ENCODE measurements at regions not wholly inside any gene's neighbourhood (a gene's known extent, or its start where the extent isn't known, plus 50 kb on each side); places are given as distances from the start of the nearest gene placed in this dataset.
"Not testable (repeated sequence)": the region's sequence is repeated elsewhere in the genome, so short reads cannot be mapped to it uniquely, and the experiment has no call there.

DNA sequence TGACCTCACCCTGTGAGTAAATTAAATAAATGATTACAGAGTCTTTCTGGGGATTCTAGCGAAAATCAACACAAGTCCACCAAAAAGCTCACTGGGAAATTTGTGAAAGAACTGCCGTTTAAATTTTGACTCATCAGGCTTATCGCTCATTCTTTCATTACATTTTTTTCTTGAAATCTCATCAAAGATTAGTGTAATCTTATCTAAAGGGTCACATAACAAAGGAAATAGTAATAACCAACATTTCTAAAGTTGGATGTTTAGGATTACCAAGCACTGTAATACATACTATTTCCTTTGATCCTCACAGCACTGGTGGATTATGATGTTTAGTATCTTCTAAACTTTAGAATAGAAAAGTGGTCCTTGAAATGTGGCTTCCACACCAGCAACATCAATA lies 111.1 kb upstream of the CBLB start:
- DNase-seq (ENCODE audit: low read depth) = no peak

- DNase-seq (ENCODE audit: low read depth) = no peak
These were observed 113.4 kb upstream of the CBLB start for GRCh38 chr3:105982207-105982606.

DNA sequence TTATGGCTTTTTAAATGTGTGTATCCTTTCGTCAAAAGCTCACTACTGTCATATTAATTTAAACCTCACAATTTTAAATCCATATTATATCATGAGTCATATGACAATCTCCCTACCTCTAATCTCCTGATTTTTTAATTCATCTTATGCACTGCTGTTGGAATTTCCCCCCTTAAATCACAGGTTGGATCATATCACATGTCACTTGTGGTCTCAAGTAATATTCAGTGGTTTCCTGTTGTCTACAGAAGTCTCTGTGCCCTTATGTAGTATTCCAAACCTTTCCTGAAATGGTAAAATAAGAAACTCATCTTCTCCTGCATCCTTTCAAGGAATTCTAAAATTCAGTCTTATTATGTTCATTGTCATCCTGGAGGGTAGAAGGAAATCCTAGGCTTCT lies 116.0 kb upstream of the CBLB start:
- DNase-seq (ENCODE audit: low read depth) = no peak

- DNase-seq (ENCODE audit: low read depth) = not testable (repeated sequence)
These were observed 117.5 kb upstream of the CBLB start for GRCh38 chr3:105986343-105986742.

DNA sequence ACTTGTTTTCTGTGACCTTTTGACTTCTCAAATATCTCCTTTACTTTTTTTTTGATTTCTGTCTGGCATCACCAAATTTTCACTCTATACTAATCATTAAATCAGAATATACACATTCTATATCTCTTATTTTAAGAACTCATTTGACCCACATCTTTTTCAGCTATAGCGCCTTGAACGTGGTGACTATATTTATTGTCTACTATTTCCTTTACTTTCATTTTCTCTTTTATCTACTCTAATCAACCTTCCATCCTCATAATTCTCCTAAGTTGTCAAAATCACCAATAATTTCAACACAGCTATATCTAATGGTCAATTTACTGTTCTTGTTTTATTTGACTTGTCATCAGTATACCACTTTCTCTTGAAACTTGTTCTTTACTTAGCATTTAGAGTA lies 119.0 kb upstream of the CBLB start:
- DNase-seq (ENCODE audit: low read depth) = no peak

DNA sequence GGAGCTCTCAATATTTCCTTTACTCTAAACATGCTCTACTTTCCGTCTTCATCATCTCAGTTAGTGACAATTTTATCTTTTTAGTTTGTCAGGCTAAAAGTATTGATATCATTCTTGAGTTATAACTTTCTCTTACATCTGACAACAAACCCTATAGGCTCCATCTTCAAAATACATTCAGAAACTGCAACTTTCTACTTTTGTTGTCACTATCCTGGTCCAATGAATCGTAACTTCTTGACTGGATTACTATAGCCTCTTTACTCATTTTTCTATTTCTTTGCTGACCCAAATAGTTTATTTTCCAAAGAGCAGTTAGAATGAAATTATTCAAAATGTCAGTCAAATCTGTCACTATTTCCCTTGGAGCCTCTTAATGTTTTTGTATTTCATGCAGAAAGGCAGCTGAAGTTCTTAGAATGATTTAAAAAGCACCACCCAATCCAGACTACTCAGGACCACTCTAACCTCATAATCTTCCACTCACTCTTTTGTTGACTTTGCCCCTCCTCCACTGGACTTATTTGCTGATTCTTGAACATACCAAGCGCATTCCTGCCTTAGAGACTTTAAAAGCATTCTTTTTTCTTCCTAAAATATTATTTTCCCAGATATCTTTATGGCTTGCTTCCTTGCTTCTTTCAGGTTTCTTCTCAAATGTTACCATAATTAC lies 119.9 kb upstream of the CBLB start:
- DNase-seq (ENCODE audit: low read depth) = no peak

DNA sequence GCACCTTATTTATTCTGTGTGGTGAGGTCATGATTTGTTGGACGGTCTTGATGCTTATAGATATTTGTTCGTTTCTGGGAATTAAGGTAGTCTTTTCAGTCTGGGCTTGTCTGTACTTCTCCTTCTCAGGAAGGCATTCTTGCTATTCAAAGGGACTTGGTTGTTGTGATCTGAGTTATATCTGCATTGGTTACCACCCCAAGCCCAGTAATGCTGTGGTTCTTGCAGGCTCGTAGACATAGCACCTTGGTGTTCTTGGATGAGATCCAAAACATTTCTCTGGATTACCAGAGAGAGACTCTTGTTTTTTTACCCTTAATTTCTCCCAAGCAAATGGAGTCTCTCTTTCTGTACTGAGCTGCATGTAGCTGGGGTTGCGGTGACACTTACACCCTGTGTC lies 128.0 kb upstream of the CBLB start:
- no peak for DNase-seq (ENCODE audit: low read depth)

- DNase-seq (ENCODE audit: low read depth) = no peak
These were observed 128.6 kb upstream of the CBLB start for GRCh38 chr3:105997466-105997799.

GRCh38 chr3:105997800-105998526 lies 129.2 kb upstream of the CBLB start:
- DNase-seq (ENCODE audit: low read depth) = no peak

DNA sequence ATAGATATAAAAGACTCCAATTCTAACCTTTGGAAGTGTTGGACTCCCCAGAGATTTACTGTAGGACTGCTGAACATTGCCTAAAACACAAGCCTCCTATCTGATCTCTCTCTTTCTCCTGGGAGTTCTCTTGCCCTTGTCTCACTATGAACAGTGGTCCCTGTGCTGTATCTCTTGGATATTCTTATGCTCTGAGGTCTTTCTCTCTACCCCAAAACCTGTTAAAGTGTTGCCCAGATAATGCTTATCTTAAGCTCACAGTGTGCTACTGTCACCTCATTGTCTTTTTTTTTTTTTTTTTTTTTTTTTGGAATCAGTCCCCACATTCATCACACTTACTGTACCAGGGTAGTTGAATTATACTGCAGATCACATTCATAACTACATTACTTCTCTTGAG lies 131.0 kb upstream of the CBLB start:
- DNase-seq (ENCODE audit: low read depth) = no peak

GRCh38 chr3:106001923-106002322 lies 133.1 kb upstream of the CBLB start:
- no peak for DNase-seq (ENCODE audit: low read depth)

DNA sequence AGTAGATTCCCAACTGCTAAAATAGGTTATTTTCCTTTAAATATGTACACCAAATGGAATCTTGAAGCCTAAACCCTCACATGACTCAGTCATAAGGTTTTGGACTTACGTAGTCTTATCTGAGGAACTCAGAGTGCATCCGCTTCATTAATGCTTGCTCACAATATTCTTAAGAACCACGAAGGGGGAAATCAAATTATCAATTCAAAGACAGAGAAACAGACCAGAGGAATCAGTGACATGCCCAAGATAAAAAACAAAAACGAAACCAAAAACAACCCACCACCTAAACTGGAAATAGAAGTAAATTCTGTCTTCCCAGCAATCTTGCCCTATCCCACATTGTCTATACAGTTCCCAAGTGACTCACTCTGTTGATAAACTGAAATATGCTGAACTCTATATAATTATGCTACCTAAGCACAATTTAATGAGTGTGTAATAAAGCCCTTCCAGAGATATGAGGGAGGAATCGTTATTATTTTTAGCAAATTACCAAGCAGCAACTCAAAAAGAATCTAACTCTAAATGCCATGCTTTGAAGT lies 135.4 kb upstream of the CBLB start:
- DNase-seq (ENCODE audit: low read depth) = no peak

DNA sequence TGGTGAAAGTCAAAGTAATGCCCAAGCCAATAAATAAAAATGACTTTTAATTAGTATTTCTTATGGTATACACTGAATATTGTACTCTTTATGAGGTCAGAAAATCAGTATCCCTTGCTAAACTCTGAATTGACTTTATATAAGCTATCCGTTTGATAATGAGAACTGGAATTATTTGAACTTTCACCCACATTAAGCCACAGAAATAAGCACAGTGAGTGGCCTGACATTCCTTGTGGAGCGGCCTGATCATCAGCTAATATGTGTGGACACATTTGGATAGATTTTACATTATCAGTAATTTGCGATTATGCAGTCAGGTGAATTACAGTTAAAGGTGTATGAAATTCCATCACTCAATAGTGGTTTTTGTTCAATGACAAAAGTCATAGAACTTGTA lies 136.0 kb upstream of the CBLB start:
- DNase-seq (ENCODE audit: low read depth) = no peak

- no peak for DNase-seq (ENCODE audit: low read depth)
These were observed 137.2 kb upstream of the CBLB start for GRCh38 chr3:106006001-106006400.

- DNase-seq (ENCODE audit: low read depth) = no peak
These were observed 137.8 kb upstream of the CBLB start for GRCh38 chr3:106006571-106006970.

DNA sequence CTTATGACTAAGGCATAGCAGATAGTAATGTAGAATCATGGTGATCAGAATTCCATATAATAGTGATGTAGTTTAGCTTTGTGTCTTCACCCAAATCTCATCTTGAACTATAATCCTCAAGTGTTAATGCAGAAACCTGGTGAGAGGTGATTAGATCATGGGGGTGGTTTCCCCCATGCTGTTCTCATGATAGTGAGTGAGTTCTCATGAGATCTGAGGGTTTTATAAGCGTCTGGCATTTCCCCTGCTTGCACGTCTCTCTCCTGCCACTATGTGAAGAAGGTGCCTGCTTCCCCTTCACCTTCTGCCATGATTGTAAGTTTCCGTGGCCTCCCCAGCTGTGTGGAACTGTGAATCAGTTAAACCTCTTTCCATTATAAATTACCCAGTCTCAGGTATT lies 138.7 kb upstream of the CBLB start:
- DNase-seq (ENCODE audit: low read depth) = no peak

DNA sequence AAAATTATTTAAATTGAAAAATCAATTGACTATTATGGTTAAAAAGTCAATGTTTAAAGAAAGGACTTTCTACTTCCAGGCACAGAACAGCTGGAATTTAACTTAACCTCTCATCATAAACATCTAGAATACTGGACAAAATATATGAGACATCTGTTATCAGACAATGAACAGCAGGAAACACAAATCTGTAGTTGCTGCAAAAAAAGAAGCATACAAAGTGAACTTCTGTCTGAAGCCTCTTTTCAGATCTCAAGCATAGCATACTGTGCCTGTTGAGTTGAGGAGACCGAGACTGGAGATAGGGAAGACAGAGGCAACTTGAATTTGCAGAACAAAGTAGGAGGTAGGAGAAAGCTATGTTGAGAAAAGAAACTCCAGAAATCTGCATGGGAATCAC lies 140.0 kb upstream of the CBLB start:
- DNase-seq (ENCODE audit: low read depth) = no peak

- DNase-seq (ENCODE audit: low read depth) = no peak
These were observed 142.0 kb upstream of the CBLB start for GRCh38 chr3:106010829-106011228.

DNA sequence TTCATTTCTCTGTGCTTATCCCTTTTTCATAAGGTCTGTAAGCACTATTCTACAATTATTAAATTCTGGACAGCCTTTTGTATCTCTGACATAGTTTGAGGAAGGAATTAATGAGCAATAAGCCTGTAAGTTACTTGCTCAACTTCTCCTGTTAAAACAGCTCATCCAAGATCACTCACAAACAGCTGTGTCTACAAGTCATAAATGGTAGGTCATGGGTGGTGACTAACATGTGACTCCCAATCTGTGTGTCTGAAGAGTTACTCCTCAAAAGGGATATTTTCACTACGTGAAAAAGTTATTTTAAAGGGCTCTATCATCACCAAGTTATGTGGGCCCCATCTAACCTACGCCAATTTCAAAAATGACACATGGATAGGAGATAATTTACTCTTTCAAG lies 145.2 kb upstream of the CBLB start:
- DNase-seq (ENCODE audit: low read depth) = no peak

- no peak for DNase-seq (ENCODE audit: low read depth)
These were observed 145.7 kb upstream of the CBLB start for GRCh38 chr3:106014518-106014917.

- DNase-seq (ENCODE audit: low read depth) = no peak
These were observed 146.2 kb upstream of the CBLB start for GRCh38 chr3:106014971-106015370.

DNA sequence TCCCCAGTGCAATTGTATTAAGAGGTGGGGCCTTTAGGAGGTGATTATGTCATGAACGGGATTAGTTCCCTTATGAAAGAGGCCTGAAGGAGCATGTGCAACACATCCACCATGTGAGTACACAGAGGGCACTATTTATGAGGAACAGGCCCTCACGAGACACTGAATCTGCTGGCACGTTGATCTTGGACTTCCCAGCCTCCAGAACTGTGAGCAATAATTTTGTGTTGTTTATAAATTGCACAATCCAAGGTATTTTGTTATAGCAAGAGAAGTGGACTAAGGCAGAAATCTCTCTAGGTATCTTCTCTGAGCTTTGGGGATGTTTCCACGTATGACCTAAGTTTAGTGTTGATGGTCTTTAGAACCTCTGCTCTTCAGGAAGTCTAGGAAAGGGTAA lies 149.3 kb upstream of the CBLB start:
- no peak for DNase-seq (ENCODE audit: low read depth)

DNA sequence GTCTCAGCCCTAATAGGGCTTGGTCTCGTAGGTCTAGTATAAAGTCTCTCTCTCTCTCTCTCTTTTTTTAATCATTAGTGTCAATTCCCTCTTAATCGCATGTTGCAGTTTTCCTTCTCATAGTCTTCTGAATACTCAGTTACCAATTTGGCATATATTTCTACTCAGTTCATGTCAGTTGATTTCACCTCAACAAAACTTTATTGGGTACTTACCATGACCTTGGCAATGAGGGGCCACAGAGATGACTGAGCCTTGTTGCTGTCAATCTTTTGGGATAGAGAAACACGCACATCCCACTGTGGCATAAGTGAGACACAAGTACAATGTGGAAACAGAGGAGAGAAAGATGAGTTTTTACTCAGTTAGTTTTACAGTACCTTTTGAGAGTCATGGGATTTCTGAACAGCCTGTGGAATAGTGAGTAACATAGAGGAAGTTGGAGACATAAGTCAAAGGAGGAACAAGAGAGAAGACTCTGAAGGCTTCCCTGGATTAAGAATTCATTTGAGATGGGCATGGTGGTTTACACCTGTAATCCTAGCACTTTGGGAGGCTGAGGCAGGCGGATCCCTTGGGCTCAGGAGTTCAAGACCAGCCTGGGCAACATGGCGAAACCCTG lies 150.2 kb upstream of the CBLB start:
- DNase-seq (ENCODE audit: low read depth) = no peak

Data from stimulated activated CD8-positive, alpha-beta memory T cell treated with anti-CD3 and anti-CD28 coated beads, Interleukin-4, amount 100 ng/mL, for 24 hours (primary cell).